RWPE2 (cell line): ENCODE measurements at regions not wholly inside any gene's neighbourhood (a gene's known extent, or its start where the extent isn't known, plus 50 kb on each side); places are given as distances from the start of the nearest gene placed in this dataset.

Experiments
- ATAC-seq: fragments of 200-7000 bp; cut with Tn5 transposase; 3 replicates; pipeline ENCODE4 v1.9.1; 2021; ENCODE audit warnings: low read depth
- DNase-seq: peaks from one replicate; pipeline ENCODE4 v3.0.0-alpha.2; 2020; ENCODE audit warnings: low spot score
- H3K27ac ChIP-seq: fragments of 450-650 bp; 2 replicates; pipeline ENCODE4 v1.5.1; 2017; ENCODE audit warnings: mild to moderate bottlenecking; ENCODE audit not compliant: poor library complexity, severe bottlenecking
- H3K27me3 ChIP-seq: fragments of 250-450 bp; sonication (Bioruptor Pico); 2 replicates; pipeline ENCODE4 v1.5.1; 2021; ENCODE audit warnings: mild to moderate bottlenecking, moderate library complexity; ENCODE audit not compliant: insufficient read depth, poor library complexity, severe bottlenecking
- H3K36me3 ChIP-seq: fragments of 250-450 bp; sonication (Bioruptor Pico); 2 replicates; pipeline ENCODE4 v1.5.1; 2020; ENCODE audit warnings: low read depth, mild to moderate bottlenecking, moderate library complexity
- H3K4me1 ChIP-seq: fragments of 250-450 bp; sonication (Bioruptor Pico); 2 replicates; pipeline ENCODE4 v1.5.1; 2021; ENCODE audit warnings: mild to moderate bottlenecking, moderate library complexity; ENCODE audit not compliant: insufficient read depth, poor library complexity, severe bottlenecking
- H3K4me3 ChIP-seq: fragments of 250-450 bp; sonication (Bioruptor Pico); 2 replicates; pipeline ENCODE4 v1.5.1; 2021; ENCODE audit warnings: mild to moderate bottlenecking, moderate library complexity; ENCODE audit not compliant: severe bottlenecking
- H3K9me3 ChIP-seq: fragments of 250-450 bp; sonication (Bioruptor Pico); 2 replicates; pipeline ENCODE4 v1.5.1; 2021; ENCODE audit warnings: mild to moderate bottlenecking, moderate library complexity; ENCODE audit not compliant: severe bottlenecking
- TF ChIP-seq, protein P1 (sequence below): fragments of 450-650 bp; IDR thresholded peaks from one replicate; pipeline ENCODE4 v1.5.1; 2017; ENCODE audit warnings: mild to moderate bottlenecking, moderate library complexity; ENCODE audit not compliant: poor library complexity, severe bottlenecking

GRCh38 chr20:53786445-53787267, 193.0 kb upstream of the ZNF217 start:
- Histone ChIP-seq H3K36me3 (no peaks in the 10 kb centered on the region), H3K4me1 (peaks cover 56% of the 10 kb centered on the region), H3K4me3 (no peak overlapping the region), H3K9me3 (no peaks in the 10 kb centered on the region), H3K27ac (peak overlapping the region; percentile 75), H3K27me3 (no peaks in the 10 kb centered on the region)
- no peak for ATAC-seq
- TF ChIP-seq, protein P1, sequence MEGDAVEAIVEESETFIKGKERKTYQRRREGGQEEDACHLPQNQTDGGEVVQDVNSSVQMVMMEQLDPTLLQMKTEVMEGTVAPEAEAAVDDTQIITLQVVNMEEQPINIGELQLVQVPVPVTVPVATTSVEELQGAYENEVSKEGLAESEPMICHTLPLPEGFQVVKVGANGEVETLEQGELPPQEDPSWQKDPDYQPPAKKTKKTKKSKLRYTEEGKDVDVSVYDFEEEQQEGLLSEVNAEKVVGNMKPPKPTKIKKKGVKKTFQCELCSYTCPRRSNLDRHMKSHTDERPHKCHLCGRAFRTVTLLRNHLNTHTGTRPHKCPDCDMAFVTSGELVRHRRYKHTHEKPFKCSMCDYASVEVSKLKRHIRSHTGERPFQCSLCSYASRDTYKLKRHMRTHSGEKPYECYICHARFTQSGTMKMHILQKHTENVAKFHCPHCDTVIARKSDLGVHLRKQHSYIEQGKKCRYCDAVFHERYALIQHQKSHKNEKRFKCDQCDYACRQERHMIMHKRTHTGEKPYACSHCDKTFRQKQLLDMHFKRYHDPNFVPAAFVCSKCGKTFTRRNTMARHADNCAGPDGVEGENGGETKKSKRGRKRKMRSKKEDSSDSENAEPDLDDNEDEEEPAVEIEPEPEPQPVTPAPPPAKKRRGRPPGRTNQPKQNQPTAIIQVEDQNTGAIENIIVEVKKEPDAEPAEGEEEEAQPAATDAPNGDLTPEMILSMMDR: peak; percentile 22
- peak; percentile 23 for DNase-seq

- Histone ChIP-seq H3K27ac (peak overlapping the region; percentile 75), H3K27me3 (no peaks in the 10 kb centered on the region), H3K9me3 (no peaks in the 10 kb centered on the region), H3K4me3 (no peak overlapping the region), H3K36me3 (no peaks in the 10 kb centered on the region), H3K4me1 (peaks cover 51% of the 10 kb centered on the region)
- peak; percentile 29 for DNase-seq
- ATAC-seq: peak; percentile 74
- TF ChIP-seq, protein P1: no peak
These were observed 192.4 kb upstream of the ZNF217 start for GRCh38 chr20:53786071-53786444.

- TF ChIP-seq, protein P1: no peak
- peak; percentile 18 for DNase-seq
- H3K27ac ChIP-seq: peak overlapping the region; percentile 75
- H3K36me3 ChIP-seq: no peaks in the 10 kb centered on the region
- no peaks in the 10 kb centered on the region for H3K27me3 ChIP-seq
- ATAC-seq: peak; percentile 30
- H3K9me3 ChIP-seq: no peaks in the 10 kb centered on the region
- H3K4me3 ChIP-seq: no peak overlapping the region
- H3K4me1 ChIP-seq: peaks cover 44% of the 10 kb centered on the region
These were observed 191.7 kb upstream of the ZNF217 start for GRCh38 chr20:53785320-53785719.

GRCh38 chr20:53783768-53784167, 190.1 kb upstream of the ZNF217 start:
- no peaks in the 10 kb centered on the region for H3K9me3 ChIP-seq
- ATAC-seq: no peak
- H3K36me3 ChIP-seq: no peaks in the 10 kb centered on the region
- peaks cover 31% of the 10 kb centered on the region for H3K4me1 ChIP-seq
- H3K4me3 ChIP-seq: no peak overlapping the region
- TF ChIP-seq, protein P1: no peak
- DNase-seq: no peak
- H3K27me3 ChIP-seq: no peaks in the 10 kb centered on the region
- no peak overlapping the region for H3K27ac ChIP-seq
